ENCODE measurements at regions not wholly inside any gene's neighbourhood (a gene's known extent, or its start where the extent isn't known, plus 50 kb on each side); places are given as distances from the start of the nearest gene placed in this dataset.

DNA sequence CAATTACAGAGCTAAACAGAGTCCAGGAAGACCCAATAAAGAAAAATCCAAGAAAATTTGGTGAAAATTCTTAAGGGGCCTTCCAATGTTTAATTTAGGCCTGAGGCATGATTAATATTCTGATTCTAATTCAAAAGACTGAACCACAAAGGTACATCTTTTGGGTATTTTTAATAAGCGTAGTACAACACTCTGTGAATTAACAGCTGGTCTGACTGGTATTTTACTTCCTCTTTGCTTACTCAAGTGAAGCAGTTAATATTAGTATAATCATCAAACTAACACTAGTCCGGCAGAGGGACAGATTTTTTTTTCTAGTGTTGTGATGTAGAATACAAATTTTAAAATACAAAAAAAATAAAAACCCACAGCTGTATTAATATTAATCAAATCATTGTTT lies 652.9 kb downstream of the NR4A2 start:
- CTCF ChIA-PET: no interaction called here
- Histone ChIP-seq H3K4me3 (no peak overlapping the region), H3K4me2 (no peak overlapping the region), H3K9me3 (no peaks in the 10 kb centered on the region), H3K27ac (no peak overlapping the region), H3K4me1 (no peaks in the 10 kb centered on the region)
- DNase-seq (ENCODE audit: low read depth in 1 of 2, low spot score in 1 of 2) (no peak), ATAC-seq (no peak), FAIRE-seq (no peak)
- no peak for TF ChIP-seq NPAS2 (CRISPR knock-in tag; IDR thresholded peaks at IDR 0.05; ENCODE audit: borderline replicate concordance)
- TF ChIP-seq HES2 (IDR thresholded peaks at IDR 0.05): no peak
- TF ChIP-seq ZNF302 (CRISPR knock-in tag; IDR thresholded peaks at IDR 0.05): no peak
- no peak for TF ChIP-seq ZFP36 (IDR thresholded peaks at IDR 0.05; ENCODE audit: borderline replicate concordance, partially characterized antibody)
- TF ChIP-seq, protein P1, sequence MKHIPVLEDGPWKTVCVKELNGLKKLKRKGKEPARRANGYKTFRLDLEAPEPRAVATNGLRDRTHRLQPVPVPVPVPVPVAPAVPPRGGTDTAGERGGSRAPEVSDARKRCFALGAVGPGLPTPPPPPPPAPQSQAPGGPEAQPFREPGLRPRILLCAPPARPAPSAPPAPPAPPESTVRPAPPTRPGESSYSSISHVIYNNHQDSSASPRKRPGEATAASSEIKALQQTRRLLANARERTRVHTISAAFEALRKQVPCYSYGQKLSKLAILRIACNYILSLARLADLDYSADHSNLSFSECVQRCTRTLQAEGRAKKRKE (CRISPR knock-in tag; IDR thresholded peaks at IDR 0.05; ENCODE audit: low read depth): no peak
- TF ChIP-seq POLR2AphosphoS2 (conservative IDR thresholded peaks at IDR 0.05; ENCODE audit: low read length): no peak
- no peak for TF ChIP-seq EHMT2 (IDR thresholded peaks at IDR 0.05; ENCODE audit: low read depth)
- no peak for TF ChIP-seq FOSB (CRISPR knock-in tag; IDR thresholded peaks at IDR 0.05)
- TF ChIP-seq CTCF (IDR thresholded peaks at IDR 0.05): no peak
- no peak for TF ChIP-seq BHLHE40 (IDR thresholded peaks at IDR 0.05; ENCODE audit: low read depth, low read length)
- no peak for TF ChIP-seq KDM1A (IDR thresholded peaks at IDR 0.05; ENCODE audit: low read depth)
- no peak for TF ChIP-seq EHF (CRISPR knock-in tag; IDR thresholded peaks at IDR 0.05)
- TF ChIP-seq E2F6 (IDR thresholded peaks at IDR 0.05; ENCODE audit: borderline replicate concordance, low read depth): no peak
- POLR2A ChIA-PET: no interaction called here
- WGBS (ENCODE audit: missing lambda C conversion rate): 66% methylated on average over 2 of the region's 2 CpGs

- no peaks in the 10 kb centered on the region for H3K9me3 ChIP-seq
- no peak for FAIRE-seq
- CTCF ChIA-PET: no interaction called here
These were observed 656.6 kb downstream of the NR4A2 start for GRCh38 chr2:155675920-155676319.

DNA sequence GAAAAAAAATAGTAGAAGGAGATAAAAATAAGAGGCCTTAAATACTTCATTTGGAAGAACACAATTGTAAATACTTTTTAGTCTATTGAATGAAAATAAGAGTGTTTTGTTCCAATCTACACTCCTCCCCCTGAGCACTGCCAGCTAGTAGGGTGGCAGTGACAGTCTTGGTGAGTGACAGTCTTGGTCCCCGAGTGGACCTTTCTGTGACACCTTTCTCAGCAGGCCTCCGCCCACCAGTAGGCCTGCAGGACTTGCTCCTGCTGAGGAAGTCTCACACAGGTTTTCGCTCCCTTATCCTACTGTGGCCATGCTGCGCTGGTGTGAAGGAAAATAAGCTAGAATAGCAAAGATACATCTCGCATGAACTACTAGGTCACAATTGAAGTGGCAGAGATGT lies 666.8 kb downstream of the NR4A2 start:
- Histone ChIP-seq H3K4me3 (no peak overlapping the region), H3K4me2 (no peak overlapping the region), H3K9me3 (no peaks in the 10 kb centered on the region), H3K27ac (no peak overlapping the region), H3K4me1 (no peaks in the 10 kb centered on the region)
- ChIA-PET POLR2A (no interaction called here), CTCF (no interaction called here)
- WGBS (ENCODE audit: missing lambda C conversion rate): 63% methylated on average over 5 of the region's 5 CpGs
- ATAC-seq (no peak), FAIRE-seq (no peak), DNase-seq (ENCODE audit: low read depth in 1 of 2, low spot score in 1 of 2) (no peak)
- TF ChIP-seq MAFK (IDR thresholded peaks at IDR 0.05; ENCODE audit: partially characterized antibody) (no peak), CBX2 (IDR thresholded peaks at IDR 0.05; ENCODE audit: borderline replicate concordance, low read depth) (no peak), POLR2AphosphoS2 (conservative IDR thresholded peaks at IDR 0.05; ENCODE audit: low read length) (no peak), CBX8 (IDR thresholded peaks at IDR 0.05) (no peak), JUN (IDR thresholded peaks at IDR 0.05) (no peak), RFX5 (IDR thresholded peaks at IDR 0.05) (no peak), E2F6 (IDR thresholded peaks at IDR 0.05; ENCODE audit: borderline replicate concordance, low read depth) (no peak), BHLHE40 (IDR thresholded peaks at IDR 0.05; ENCODE audit: low read depth, low read length) (no peak), FOSB (CRISPR knock-in tag; IDR thresholded peaks at IDR 0.05) (no peak), EHMT2 (IDR thresholded peaks at IDR 0.05; ENCODE audit: low read depth) (no peak)

More at GRCh38 chr2:155675920-155676319, 656.6 kb downstream of the NR4A2 start:
- POLR2A ChIA-PET: no interaction called here
- Histone ChIP-seq H3K27ac (no peak overlapping the region), H3K4me3 (no peak overlapping the region), H3K4me2 (no peak overlapping the region), H3K4me1 (no peaks in the 10 kb centered on the region)
- DNase-seq (ENCODE audit: low read depth in 1 of 2, low spot score in 1 of 2) (no peak), ATAC-seq (no peak)
- 40% methylated on average over 2 of the region's 2 CpGs for WGBS (ENCODE audit: missing lambda C conversion rate)
- no peak for TF ChIP-seq TP53 (CRISPR knock-in tag; IDR thresholded peaks at IDR 0.05)
- peak; percentile 11 for TF ChIP-seq MAFK (IDR thresholded peaks at IDR 0.05; ENCODE audit: partially characterized antibody)

All from A549 (cell line).